OCI-LY1 (cell line): ENCODE measurements at regions not wholly inside any gene's neighbourhood (a gene's known extent, or its start where the extent isn't known, plus 50 kb on each side); places are given as distances from the start of the nearest gene placed in this dataset.

Experiments used
- CTCF ChIP-seq: fragments of 200-600 bp; sonication (generic), shearing (Covaris generic); IDR thresholded peaks from 2 replicates; pipeline ENCODE4 v1.5.1; 2017; ENCODE audit warnings: mild to moderate bottlenecking, antibody characterized with exemption, low read length, moderate library complexity, mixed read lengths
- EZH2 ChIP-seq: fragments of 200-600 bp; sonication (generic), shearing (Covaris generic); IDR thresholded peaks from 2 replicates; pipeline ENCODE4 v1.8.0; 2017; ENCODE audit warnings: borderline replicate concordance, mixed run types, mild to moderate bottlenecking, antibody characterized with exemption, low read length, moderate library complexity, mixed read lengths

- TF ChIP-seq CTCF (no peak), EZH2 (no peak)
Measured at GRCh38 chr7:46525876-46526275, 604.8 kb upstream of the IGFBP3 start.
